Ovary (tissue), 3 donors: ENCODE measurements at regions not wholly inside any gene's neighbourhood (a gene's known extent, or its start where the extent isn't known, plus 50 kb on each side); places are given as distances from the start of the nearest gene placed in this dataset.

Experiments used
- EP300 ChIP-seq: sonication (generic); formaldehyde crosslinking; IDR thresholded peaks from one replicate; pipeline ENCODE4 v1.6.1; 2017; ENCODE audit warnings: antibody characterized with exemption
- POLR2A ChIP-seq: fragments of 450-650 bp; IDR thresholded peaks from one replicate; pipeline ENCODE4 v1.6.1; 2017; ENCODE audit warnings: antibody characterized with exemption, mild to moderate bottlenecking, moderate library complexity
- TF ChIP-seq, protein P1 (sequence below), 3 donors: fragments of 450-650 bp in 2 of 3; fragments of 200-600 bp in 1 of 3; IDR thresholded peaks; one replicate each; pipeline versions ENCODE4 v1.5.1 to v1.8.0; 2016 to 2022; ENCODE audit warnings: antibody characterized with exemption in 3 of 3, mild to moderate bottlenecking in 1 of 3
- donor health status: DM: no; HTN: no; CAD: no.

GRCh38 chr14:89639687-89640086 lies 222.7 kb upstream of the FOXN3 start:
- TF ChIP-seq, protein P1, sequence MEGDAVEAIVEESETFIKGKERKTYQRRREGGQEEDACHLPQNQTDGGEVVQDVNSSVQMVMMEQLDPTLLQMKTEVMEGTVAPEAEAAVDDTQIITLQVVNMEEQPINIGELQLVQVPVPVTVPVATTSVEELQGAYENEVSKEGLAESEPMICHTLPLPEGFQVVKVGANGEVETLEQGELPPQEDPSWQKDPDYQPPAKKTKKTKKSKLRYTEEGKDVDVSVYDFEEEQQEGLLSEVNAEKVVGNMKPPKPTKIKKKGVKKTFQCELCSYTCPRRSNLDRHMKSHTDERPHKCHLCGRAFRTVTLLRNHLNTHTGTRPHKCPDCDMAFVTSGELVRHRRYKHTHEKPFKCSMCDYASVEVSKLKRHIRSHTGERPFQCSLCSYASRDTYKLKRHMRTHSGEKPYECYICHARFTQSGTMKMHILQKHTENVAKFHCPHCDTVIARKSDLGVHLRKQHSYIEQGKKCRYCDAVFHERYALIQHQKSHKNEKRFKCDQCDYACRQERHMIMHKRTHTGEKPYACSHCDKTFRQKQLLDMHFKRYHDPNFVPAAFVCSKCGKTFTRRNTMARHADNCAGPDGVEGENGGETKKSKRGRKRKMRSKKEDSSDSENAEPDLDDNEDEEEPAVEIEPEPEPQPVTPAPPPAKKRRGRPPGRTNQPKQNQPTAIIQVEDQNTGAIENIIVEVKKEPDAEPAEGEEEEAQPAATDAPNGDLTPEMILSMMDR (IDR thresholded peaks at IDR 0.05), result no peak
- TF ChIP-seq POLR2A (no peak), EP300 (no peak)
